Liver (tissue), 8 donors: ENCODE measurements at regions not wholly inside any gene's neighbourhood (a gene's known extent, or its start where the extent isn't known, plus 50 kb on each side); places are given as distances from the start of the nearest gene placed in this dataset.

Source experiments
- DNase-seq: peaks from one replicate; pipeline ENCODE4 v3.0.0-alpha.2; 2017; ENCODE audit warnings: low spot score
- H3K27ac ChIP-seq, 2 donors: one replicate each; pipeline ENCODE4 v1.7.0; 2013; ENCODE audit warnings: inconsistent platforms in 2 of 2, low read length in 2 of 2, control low read depth in 1 of 2, low read depth in 1 of 2, mild to moderate bottlenecking in 1 of 2
- H3K27me3 ChIP-seq, 4 donors: one replicate each; pipeline versions ENCODE4 v1.6.1 to v1.7.0; 2013; ENCODE audit warnings: low read length in 3 of 4, inconsistent platforms in 1 of 4, mild to moderate bottlenecking in 1 of 4, moderate library complexity in 1 of 4; ENCODE audit not compliant: control insufficient read depth in 4 of 4, insufficient read depth in 4 of 4
- H3K36me3 ChIP-seq, 4 donors: one replicate each; pipeline versions ENCODE4 v1.6.1 to v1.7.0; 2013; ENCODE audit warnings: low read length in 3 of 4, mild to moderate bottlenecking in 3 of 4, low read depth in 1 of 4, moderate library complexity in 1 of 4; ENCODE audit not compliant: control insufficient read depth in 4 of 4, insufficient read depth in 3 of 4
- H3K4me1 ChIP-seq, 4 donors: one replicate each; pipeline versions ENCODE4 v1.6.1 to v1.7.0; 2013; ENCODE audit warnings: low read length in 3 of 4, mild to moderate bottlenecking in 3 of 4, moderate library complexity in 1 of 4; ENCODE audit not compliant: control insufficient read depth in 4 of 4, insufficient read depth in 4 of 4
- H3K4me3 ChIP-seq, 3 donors: one replicate each; pipeline versions ENCODE4 v1.6.1 to v1.7.0; 2013; ENCODE audit warnings: low read length in 3 of 3, control low read depth in 1 of 3, low read depth in 1 of 3, mild to moderate bottlenecking in 1 of 3
- H3K9ac ChIP-seq, 2 donors: one replicate each; pipeline ENCODE4 v1.7.0; 2013; ENCODE audit warnings: low read length in 2 of 2, mild to moderate bottlenecking in 2 of 2, moderate library complexity in 2 of 2, control low read depth in 1 of 2, low read depth in 1 of 2
- H3K9me3 ChIP-seq, 4 donors: one replicate each; pipeline versions ENCODE4 v1.6.1 to v1.7.0; 2013; ENCODE audit warnings: low read length in 3 of 4; ENCODE audit not compliant: control insufficient read depth in 4 of 4
- CTCF ChIP-seq: fragments of 150-350 bp; IDR thresholded peaks from 2 replicates; pipeline ENCODE4 v1.5.1; 2017; ENCODE audit warnings: improper control_type of control experiment, low read depth, low read length; ENCODE audit not compliant: missing input control
- EGR1 ChIP-seq, 2 donors: IDR thresholded peaks; 2 replicates each; pipeline ENCODE4 v1.6.1; 2016 to 2018; ENCODE audit warnings: antibody characterized with exemption in 2 of 2, low read depth in 2 of 2
- FOXA2 ChIP-seq: IDR thresholded peaks from 2 replicates; pipeline ENCODE4 v1.6.1; 2016; ENCODE audit warnings: antibody characterized with exemption
- GABPA ChIP-seq, 2 donors: IDR thresholded peaks in 1 of 2; conservative IDR thresholded peaks in 1 of 2; 2 replicates each; pipeline ENCODE4 v1.6.1; 2016; ENCODE audit warnings: antibody characterized with exemption in 2 of 2, mild to moderate bottlenecking in 1 of 2, moderate library complexity in 1 of 2
- HNF4A ChIP-seq, 2 donors: conservative IDR thresholded peaks; 2 replicates each; pipeline ENCODE4 v1.6.1; 2016; ENCODE audit warnings: antibody characterized with exemption in 2 of 2, mild to moderate bottlenecking in 2 of 2
- HNF4G ChIP-seq: IDR thresholded peaks from 2 replicates; pipeline ENCODE4 v1.6.1; 2016; ENCODE audit warnings: antibody characterized with exemption
- JUND ChIP-seq, 2 donors: IDR thresholded peaks; 2 replicates each; pipeline ENCODE4 v1.6.1; 2016; ENCODE audit warnings: antibody characterized with exemption in 2 of 2
- NR2F2 ChIP-seq: IDR thresholded peaks from 2 replicates; pipeline ENCODE4 v1.6.1; 2016; ENCODE audit warnings: antibody characterized with exemption
- RAD21 ChIP-seq, 2 donors: IDR thresholded peaks; 2 replicates each; pipeline ENCODE4 v1.6.1; 2016; ENCODE audit warnings: antibody characterized with exemption in 2 of 2, mild to moderate bottlenecking in 2 of 2
- REST ChIP-seq: IDR thresholded peaks from 2 replicates; pipeline ENCODE4 v1.6.1; 2016; ENCODE audit warnings: antibody characterized with exemption, mild to moderate bottlenecking
- RXRA ChIP-seq, 2 donors: IDR thresholded peaks; 2 replicates each; pipeline ENCODE4 v1.6.1; 2017 to 2018; ENCODE audit warnings: antibody characterized with exemption in 2 of 2, mild to moderate bottlenecking in 1 of 2
- SP1 ChIP-seq: IDR thresholded peaks from 2 replicates; pipeline ENCODE4 v1.6.1; 2018; ENCODE audit warnings: antibody characterized with exemption, mild to moderate bottlenecking
- TAF1 ChIP-seq: conservative IDR thresholded peaks from 2 replicates; pipeline ENCODE4 v1.6.1; 2016; ENCODE audit warnings: antibody characterized with exemption, mild to moderate bottlenecking
- YY1 ChIP-seq: IDR thresholded peaks from 2 replicates; pipeline ENCODE4 v1.6.1; 2016; ENCODE audit warnings: antibody characterized with exemption, mild to moderate bottlenecking
- ZBTB33 ChIP-seq: IDR thresholded peaks from 2 replicates; pipeline ENCODE4 v1.6.1; 2016; ENCODE audit warnings: antibody characterized with exemption
- WGBS: extraction: QIAGEN DNeasy Blood & Tissue Kit; methylation state at CpG from one replicate; pipeline ENCODE4 v1.1.7; 2013; 5-methylcytosine and 5-hydroxymethylcytosine counted together
- TF ChIP-seq, protein P1 (sequence below): IDR thresholded peaks from 2 replicates; pipeline ENCODE4 v1.6.1; 2016; ENCODE audit warnings: antibody characterized with exemption
- TF ChIP-seq, protein P2 (sequence below): IDR thresholded peaks from 2 replicates; pipeline ENCODE4 v1.6.1; 2016; ENCODE audit warnings: antibody characterized with exemption
- donor health status: healthy.
- donor health status: healthy.
- donor health status: healthy.
- donor health status: healthy.
- donor health status: healthy.

GRCh38 chr1:214126697-214127146, 138.9 kb downstream of the PROX1 start (continued):
- peak; percentile 60 for TF ChIP-seq TAF1
- TF ChIP-seq, protein P1, sequence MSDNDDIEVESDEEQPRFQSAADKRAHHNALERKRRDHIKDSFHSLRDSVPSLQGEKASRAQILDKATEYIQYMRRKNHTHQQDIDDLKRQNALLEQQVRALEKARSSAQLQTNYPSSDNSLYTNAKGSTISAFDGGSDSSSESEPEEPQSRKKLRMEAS, result peak; percentile 97

GRCh38 chr1:214127705-214128104, 139.9 kb downstream of the PROX1 start:
- no peaks in the 10 kb centered on the region for H3K36me3 ChIP-seq
- peak overlapping the region; percentile 75 to 93 for H3K27ac ChIP-seq
- no peak for DNase-seq
- 97% methylated on average over 4 of the region's 4 CpGs for WGBS
- no peak overlapping the region for H3K9ac ChIP-seq
- H3K9me3 ChIP-seq, result no peaks in the 10 kb centered on the region
- peaks cover 14 to 47% (median 33%) of the 10 kb centered on the region in 4 donors for H3K4me1 ChIP-seq
- H3K4me3 ChIP-seq, result no peak overlapping the region
- H3K27me3 ChIP-seq, result no peaks in the 10 kb centered on the region
- no peak for TF ChIP-seq YY1
- TF ChIP-seq EGR1 (IDR thresholded peaks at IDR 0.05; ENCODE audit: low read depth in 2 of 2), result no peak
- TF ChIP-seq HNF4A (conservative IDR thresholded peaks at IDR 0.05), result no peak
- no peak for TF ChIP-seq NR2F2

- 89% methylated on average over 7 of the region's 7 CpGs for WGBS
- H3K9ac ChIP-seq, result no peak overlapping the region
- no peak for DNase-seq
These were observed 145.1 kb upstream of the SMYD2 start for GRCh38 chr1:214135886-214136285.

More at GRCh38 chr1:214135886-214136285, 145.1 kb upstream of the SMYD2 start:
- no peaks in the 10 kb centered on the region for H3K4me1 ChIP-seq
- H3K36me3 ChIP-seq, result no peaks in the 10 kb centered on the region
- no peaks in the 10 kb centered on the region for H3K9me3 ChIP-seq
- no peaks in the 10 kb centered on the region for H3K27me3 ChIP-seq
- TF ChIP-seq TAF1 (no peak), JUND (IDR thresholded peaks at IDR 0.05) (no peak), HNF4G (no peak), ZBTB33 (no peak), FOXA2 (no peak), RAD21 (IDR thresholded peaks at IDR 0.05) (no peak), EGR1 (IDR thresholded peaks at IDR 0.05; ENCODE audit: low read depth in 2 of 2) (no peak), REST (no peak), YY1 (no peak), RXRA (IDR thresholded peaks at IDR 0.05) (no peak), SP1 (no peak), CTCF (no peak), HNF4A (conservative IDR thresholded peaks at IDR 0.05) (no peak), NR2F2 (no peak), GABPA (IDR thresholded peaks at IDR 0.05 in 1 of 2, conservative IDR thresholded peaks at IDR 0.05 in 1 of 2) (no peak)
- TF ChIP-seq, protein P2, sequence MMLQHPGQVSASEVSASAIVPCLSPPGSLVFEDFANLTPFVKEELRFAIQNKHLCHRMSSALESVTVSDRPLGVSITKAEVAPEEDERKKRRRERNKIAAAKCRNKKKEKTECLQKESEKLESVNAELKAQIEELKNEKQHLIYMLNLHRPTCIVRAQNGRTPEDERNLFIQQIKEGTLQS, result no peak
- TF ChIP-seq, protein P1, result no peak
- H3K27ac ChIP-seq, result no peak overlapping the region
- no peak overlapping the region for H3K4me3 ChIP-seq
